ENCODE measurements at regions not wholly inside any gene's neighbourhood (a gene's known extent, or its start where the extent isn't known, plus 50 kb on each side); places are given as distances from the start of the nearest gene placed in this dataset.

DNA sequence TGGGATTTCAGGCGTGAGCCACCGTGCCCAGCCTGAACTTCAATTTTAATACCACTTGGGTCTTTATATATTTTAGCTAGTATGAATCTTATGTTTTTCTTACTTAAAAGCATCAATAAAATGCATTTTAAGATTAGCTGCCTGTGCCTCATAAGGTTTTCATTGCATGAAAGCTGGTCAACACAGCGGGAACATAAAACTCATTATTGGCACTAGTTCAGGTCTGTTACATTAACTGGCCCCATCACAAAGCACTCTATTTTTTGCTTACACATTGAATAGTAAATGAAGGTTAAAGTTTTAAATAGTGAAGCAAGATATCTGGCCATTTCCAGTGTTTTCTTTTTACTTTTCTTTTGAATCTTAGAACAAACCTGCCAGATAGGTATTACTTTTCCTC lies 145.6 kb upstream of the LYSMD4 start:
- TF ChIP-seq CTCF (IDR thresholded peaks at IDR 0.05) (no peak), POLR2A (IDR thresholded peaks at IDR 0.05) (no peak)

All from body of pancreas (tissue), 4 donors.